Tibial artery (tissue), 4 donors: ENCODE measurements at regions not wholly inside any gene's neighbourhood (a gene's known extent, or its start where the extent isn't known, plus 50 kb on each side); places are given as distances from the start of the nearest gene placed in this dataset.

Experiments
- DNase-seq, 2 donors: peaks; one replicate each; pipeline ENCODE4 v3.0.0-alpha.2; 2019
- H3K27ac ChIP-seq, 2 donors: fragments of 200-600 bp; sonication (generic) in 1 of 2; 1 replicate in 1 of 2; 2 replicates in 1 of 2; pipeline ENCODE4 v1.5.1; 2018 to 2019; ENCODE audit warnings: mild to moderate bottlenecking in 1 of 2
- H3K27me3 ChIP-seq, 2 donors: fragments of 200-600 bp; sonication (generic) in 1 of 2; one replicate each; pipeline versions ENCODE4 v1.5.1 to v1.6.0; 2016 to 2019
- H3K36me3 ChIP-seq, 3 donors: fragments of 200-600 bp; sonication (generic) in 2 of 3; one replicate each; pipeline ENCODE4 v1.5.1; 2016 to 2019; ENCODE audit warnings: mild to moderate bottlenecking in 2 of 3
- H3K4me1 ChIP-seq, 4 donors: fragments of 200-600 bp; sonication (generic) in 2 of 4; 1 replicate in 3 of 4; 2 replicates in 1 of 4; pipeline ENCODE4 v1.5.1; 2016 to 2019
- H3K4me3 ChIP-seq, 2 donors: fragments of 200-600 bp; sonication (generic) in 1 of 2; 1 replicate in 1 of 2; 2 replicates in 1 of 2; pipeline ENCODE4 v1.5.1; 2018 to 2019; ENCODE audit warnings: mild to moderate bottlenecking in 2 of 2
- H3K9me3 ChIP-seq, 3 donors: fragments of 200-600 bp; sonication (generic) in 1 of 3; one replicate each; pipeline ENCODE4 v1.5.1; 2016 to 2019
- intact Hi-C: fragments of 100-400 bp; cut with DNase I; formaldehyde crosslinking; loops from one replicate; pipeline ENCODE4 v1.15.0; 2023; ENCODE audit warnings: low total_unique reads
- TF ChIP-seq, protein P1 (sequence below), 2 experiments: fragments of 200-600 bp in 1 of 2; fragments of 450-650 bp in 1 of 2; IDR thresholded peaks; one replicate each; pipeline ENCODE4 v1.5.1; 2017 to 2019; ENCODE audit warnings: antibody characterized with exemption in 2 of 2, mild to moderate bottlenecking in 1 of 2, moderate library complexity in 1 of 2

DNA sequence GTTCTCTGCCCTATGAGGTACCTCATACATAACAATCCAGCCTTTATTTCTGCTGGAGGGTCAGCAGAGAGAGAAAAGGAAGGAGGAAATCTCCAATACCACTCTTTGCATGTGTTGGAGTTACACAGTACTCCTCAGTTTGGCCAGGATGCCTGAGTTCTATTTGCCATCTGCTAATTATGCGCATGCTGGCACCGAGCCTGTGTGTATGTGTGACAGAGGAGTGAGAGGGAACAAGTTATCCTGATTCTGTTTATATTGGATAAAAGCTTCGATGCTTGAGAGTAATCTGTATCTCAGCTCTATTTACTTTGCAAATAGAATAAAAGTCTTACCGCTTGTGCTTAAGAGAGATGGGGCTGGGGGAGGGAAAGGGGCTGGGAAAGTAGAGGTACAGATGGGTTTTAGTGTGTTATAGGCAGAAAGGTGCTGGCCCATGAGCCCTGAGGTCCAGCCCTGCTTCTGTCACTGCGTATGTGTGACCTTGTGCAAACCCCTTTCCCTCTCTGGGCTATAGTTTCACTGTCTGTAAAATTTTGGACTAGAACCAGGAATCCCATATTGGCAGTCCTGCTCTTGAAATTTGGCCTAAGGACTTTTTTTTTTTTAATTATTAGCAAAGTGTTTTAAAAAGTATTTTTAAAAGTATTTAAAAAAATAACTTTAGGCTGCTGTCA lies 54.5 kb upstream of the PLXNA2 start:
- H3K9me3 ChIP-seq, result no peaks in the 10 kb centered on the region
- peak; percentile 68 for DNase-seq
- H3K36me3 ChIP-seq, result no peaks in the 10 kb centered on the region
- intact Hi-C loops, result no loop called here
- TF ChIP-seq, protein P1, sequence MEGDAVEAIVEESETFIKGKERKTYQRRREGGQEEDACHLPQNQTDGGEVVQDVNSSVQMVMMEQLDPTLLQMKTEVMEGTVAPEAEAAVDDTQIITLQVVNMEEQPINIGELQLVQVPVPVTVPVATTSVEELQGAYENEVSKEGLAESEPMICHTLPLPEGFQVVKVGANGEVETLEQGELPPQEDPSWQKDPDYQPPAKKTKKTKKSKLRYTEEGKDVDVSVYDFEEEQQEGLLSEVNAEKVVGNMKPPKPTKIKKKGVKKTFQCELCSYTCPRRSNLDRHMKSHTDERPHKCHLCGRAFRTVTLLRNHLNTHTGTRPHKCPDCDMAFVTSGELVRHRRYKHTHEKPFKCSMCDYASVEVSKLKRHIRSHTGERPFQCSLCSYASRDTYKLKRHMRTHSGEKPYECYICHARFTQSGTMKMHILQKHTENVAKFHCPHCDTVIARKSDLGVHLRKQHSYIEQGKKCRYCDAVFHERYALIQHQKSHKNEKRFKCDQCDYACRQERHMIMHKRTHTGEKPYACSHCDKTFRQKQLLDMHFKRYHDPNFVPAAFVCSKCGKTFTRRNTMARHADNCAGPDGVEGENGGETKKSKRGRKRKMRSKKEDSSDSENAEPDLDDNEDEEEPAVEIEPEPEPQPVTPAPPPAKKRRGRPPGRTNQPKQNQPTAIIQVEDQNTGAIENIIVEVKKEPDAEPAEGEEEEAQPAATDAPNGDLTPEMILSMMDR (IDR thresholded peaks at IDR 0.05), result no peak
- peak overlapping the region; percentile 20 to 44 for H3K27ac ChIP-seq
- no peaks in the 10 kb centered on the region for H3K27me3 ChIP-seq
- H3K4me3 ChIP-seq, result no peak overlapping the region
- H3K4me1 ChIP-seq, result peaks cover 0 to 16% (median 10%) of the 10 kb centered on the region in 4 donors

GRCh38 chr1:208300084-208300770 lies 56.0 kb upstream of the PLXNA2 start:
- no peak for DNase-seq
- H3K9me3 ChIP-seq, result no peaks in the 10 kb centered on the region
- TF ChIP-seq, protein P1 (IDR thresholded peaks at IDR 0.05), result no peak
- H3K4me3 ChIP-seq, result no peak overlapping the region
- peaks cover 0 to 16% (median 10%) of the 10 kb centered on the region in 4 donors for H3K4me1 ChIP-seq
- intact Hi-C loops, result no loop called here
- no peaks in the 10 kb centered on the region for H3K36me3 ChIP-seq
- H3K27me3 ChIP-seq, result no peaks in the 10 kb centered on the region
- no peak overlapping the region for H3K27ac ChIP-seq

DNA sequence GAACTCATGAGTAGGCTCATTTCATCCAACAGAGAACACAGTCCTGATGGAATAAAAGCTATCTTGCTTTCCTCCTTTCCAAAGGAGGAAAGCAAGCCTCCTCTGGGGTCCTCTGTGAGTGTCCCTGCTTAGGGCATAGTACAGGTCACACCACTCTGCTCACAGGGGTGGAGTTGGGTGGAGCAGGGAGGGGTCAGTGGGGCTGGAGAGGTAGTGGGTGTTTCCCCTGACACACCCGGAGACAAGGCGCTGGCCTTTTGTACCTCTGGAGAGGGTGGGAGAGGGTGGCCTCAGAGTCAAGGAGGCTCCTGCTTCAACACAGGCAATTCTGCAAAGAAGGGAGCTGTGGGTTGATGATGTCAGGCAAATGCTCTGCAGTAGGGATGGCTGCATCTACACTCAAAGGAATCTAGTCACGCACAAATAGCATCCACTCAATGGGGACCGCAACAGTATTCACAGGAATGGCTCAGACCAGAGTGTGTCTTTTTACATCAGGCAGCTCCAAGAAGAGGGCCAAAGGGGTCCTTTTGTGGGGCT lies 58.6 kb upstream of the PLXNA2 start:
- no peaks in the 10 kb centered on the region for H3K27me3 ChIP-seq
- peaks cover 0 to 16% (median 10%) of the 10 kb centered on the region in 4 donors for H3K4me1 ChIP-seq
- DNase-seq, result no peak
- H3K9me3 ChIP-seq, result no peaks in the 10 kb centered on the region
- no peak overlapping the region for H3K27ac ChIP-seq
- no peak overlapping the region for H3K4me3 ChIP-seq
- H3K36me3 ChIP-seq, result no peaks in the 10 kb centered on the region
- TF ChIP-seq, protein P1 (IDR thresholded peaks at IDR 0.05), result no peak
- intact Hi-C loops, result no loop called here

GRCh38 chr1:208303743-208304712 lies 59.8 kb upstream of the PLXNA2 start:
- no peak overlapping the region for H3K4me3 ChIP-seq
- no peak overlapping the region for H3K27ac ChIP-seq
- H3K4me1 ChIP-seq, result peaks cover 0 to 8% (median 4%) of the 10 kb centered on the region in 4 donors
- no peaks in the 10 kb centered on the region for H3K36me3 ChIP-seq
- H3K27me3 ChIP-seq, result no peaks in the 10 kb centered on the region
- intact Hi-C loops, result no loop called here
- TF ChIP-seq, protein P1 (IDR thresholded peaks at IDR 0.05), result no peak
- no peaks in the 10 kb centered on the region for H3K9me3 ChIP-seq
- no peak for DNase-seq

DNA sequence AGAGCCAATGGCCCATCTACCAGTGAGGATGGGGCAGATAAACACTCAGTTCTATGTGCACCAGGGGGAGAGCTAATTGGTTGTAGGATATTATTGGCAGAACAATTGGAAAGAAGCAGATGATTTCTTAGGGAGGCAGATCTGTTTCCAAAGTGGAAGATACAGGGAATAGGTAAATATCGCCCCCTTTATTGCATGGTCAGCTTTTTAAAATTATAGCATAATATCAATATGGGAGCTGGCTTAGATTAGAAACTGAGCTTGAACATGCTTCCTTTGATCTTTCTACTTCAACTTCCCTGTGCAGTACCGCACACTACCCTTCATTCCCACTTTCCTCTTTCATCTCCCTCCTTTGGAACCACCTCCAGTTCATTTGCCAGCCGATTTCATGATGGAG lies 64.0 kb upstream of the PLXNA2 start:
- no peak for DNase-seq
- Histone ChIP-seq H3K4me3 (no peak overlapping the region), H3K9me3 (no peaks in the 10 kb centered on the region), H3K36me3 (no peaks in the 10 kb centered on the region), H3K4me1 (no peaks in the 10 kb centered on the region), H3K27ac (no peak overlapping the region), H3K27me3 (no peaks in the 10 kb centered on the region)
- TF ChIP-seq, protein P1 (IDR thresholded peaks at IDR 0.05), result no peak
- intact Hi-C loops, result loop anchor here (5.0 kb wide), 1 partner anchor 821 kb away; no protein-coding TSS in a partner anchor
